Naive B cell (primary cell): ENCODE measurements at regions not wholly inside any gene's neighbourhood (a gene's known extent, or its start where the extent isn't known, plus 50 kb on each side); places are given as distances from the start of the nearest gene placed in this dataset.

Experiments
- ATAC-seq, 2 donors: fragments of 150-1000 bp; cut with Tn5 transposase; 2 replicates each; pipeline ENCODE4 v1.10.0; 2021; ENCODE audit warnings: low read depth in 2 of 2, mild to moderate bottlenecking in 2 of 2, moderate library complexity in 2 of 2
- DNase-seq: peaks from one replicate; pipeline ENCODE4 v3.0.0; 2022
- H3K27ac Mint-ChIP-seq, 6 donors: one replicate each; pipeline ENCODE4 v1.8.0; 2020 to 2022; ENCODE audit warnings: mild to moderate bottlenecking in 6 of 6, mixed read lengths in 6 of 6, moderate library complexity in 5 of 6, inconsistent platforms in 2 of 6
- H3K27me3 Mint-ChIP-seq, 3 donors: one replicate each; pipeline ENCODE4 v1.8.0; 2021 to 2022; ENCODE audit warnings: mixed read lengths in 3 of 3, mild to moderate bottlenecking in 1 of 3
- H3K36me3 Mint-ChIP-seq, 2 donors: one replicate each; pipeline ENCODE4 v1.8.0; 2020 to 2022; ENCODE audit warnings: mixed read lengths in 2 of 2, inconsistent platforms in 1 of 2, mild to moderate bottlenecking in 1 of 2
- H3K4me1 Mint-ChIP-seq, 3 donors: one replicate each; pipeline ENCODE4 v1.8.0; 2020 to 2022; ENCODE audit warnings: mixed read lengths in 3 of 3, inconsistent platforms in 1 of 3, mild to moderate bottlenecking in 1 of 3, moderate library complexity in 1 of 3
- H3K4me3 Mint-ChIP-seq, 8 donors: one replicate each; pipeline ENCODE4 v1.8.0; 2020 to 2022; ENCODE audit warnings: mild to moderate bottlenecking in 8 of 8, mixed read lengths in 8 of 8, moderate library complexity in 8 of 8, inconsistent platforms in 2 of 8
- H3K9me3 Mint-ChIP-seq, 7 donors: one replicate each; pipeline ENCODE4 v1.8.0; 2020 to 2022; ENCODE audit warnings: mixed read lengths in 7 of 7, mild to moderate bottlenecking in 5 of 7, inconsistent platforms in 2 of 7, moderate library complexity in 1 of 7

DNA sequence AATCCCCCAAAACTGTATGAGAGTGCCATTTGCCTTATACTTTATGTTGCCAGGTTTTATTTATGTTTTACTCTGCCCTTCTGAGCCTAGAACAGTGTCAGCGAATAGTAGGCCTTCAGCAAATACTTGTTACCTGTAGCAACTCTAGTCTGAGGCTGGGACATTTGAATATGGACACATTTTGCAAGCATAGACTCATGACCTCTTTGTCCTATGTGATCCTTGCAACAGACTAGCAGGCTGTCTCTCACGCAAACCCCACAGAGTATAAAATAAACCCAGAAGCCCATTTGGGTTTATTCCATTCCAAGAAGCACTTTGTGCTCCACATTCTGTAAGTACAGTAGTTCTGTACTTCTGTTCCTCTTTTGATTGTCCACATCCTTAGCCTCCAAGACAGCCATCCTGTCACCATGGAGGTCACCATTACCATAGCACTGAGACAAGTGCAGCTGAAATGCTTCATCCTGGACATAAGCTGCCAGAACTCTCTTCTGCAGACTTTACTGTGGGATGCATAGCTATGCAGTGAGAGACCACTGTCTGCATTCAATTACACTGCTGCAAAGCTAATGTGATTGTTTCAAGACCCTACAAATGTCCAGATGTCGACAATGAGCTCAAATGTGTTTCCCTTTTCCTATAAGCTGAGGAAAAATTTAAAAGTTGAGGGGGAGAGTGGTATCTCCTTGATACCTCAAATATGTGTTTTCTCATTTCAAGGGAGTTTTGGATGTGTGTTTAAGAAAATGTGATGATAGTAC lies 425.7 kb downstream of the PID1 start:
- Mint-ChIP-seq H3K4me3 (no peak overlapping the region), H3K27me3 (no peaks in the 10 kb centered on the region), H3K27ac (no peak overlapping the region), H3K36me3 (no peaks in the 10 kb centered on the region), H3K9me3 (peaks cover 0 to 6% (median 0%) of the 10 kb centered on the region in 7 donors), H3K4me1 (no peaks in the 10 kb centered on the region)
- no peak for ATAC-seq
- no peak for DNase-seq

DNA sequence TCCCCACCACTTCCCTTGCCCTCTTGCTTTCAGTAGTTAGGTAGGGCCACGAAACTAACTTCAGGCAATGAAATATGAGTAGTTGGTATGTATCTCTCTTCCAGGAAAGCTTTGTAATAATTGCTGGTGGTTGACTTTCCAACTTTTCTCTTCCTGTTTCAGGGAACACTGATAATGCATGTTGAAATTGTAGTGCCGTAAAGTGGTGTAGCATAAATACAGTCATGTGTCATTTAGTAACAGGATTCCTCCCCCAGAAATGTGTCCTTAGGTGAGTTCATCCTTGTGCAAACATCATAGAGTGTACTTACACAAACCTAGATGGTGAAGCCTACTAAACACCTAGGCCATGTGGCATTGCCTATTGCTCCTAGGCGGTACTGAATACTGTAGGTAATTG lies 429.2 kb downstream of the PID1 start:
- Mint-ChIP-seq H3K4me1 (no peaks in the 10 kb centered on the region), H3K4me3 (no peak overlapping the region), H3K9me3 (peaks cover 0 to 11% (median 4%) of the 10 kb centered on the region in 7 donors), H3K36me3 (no peaks in the 10 kb centered on the region), H3K27me3 (no peaks in the 10 kb centered on the region), H3K27ac (no peak overlapping the region)
- no peak for DNase-seq
- no peak for ATAC-seq

- H3K27ac Mint-ChIP-seq, result no peak overlapping the region
- H3K4me3 Mint-ChIP-seq, result no peak overlapping the region
- H3K9me3 Mint-ChIP-seq, result peaks cover 0 to 11% (median 4%) of the 10 kb centered on the region in 7 donors
- no peak for ATAC-seq
- DNase-seq, result no peak
- no peaks in the 10 kb centered on the region for H3K27me3 Mint-ChIP-seq
- no peaks in the 10 kb centered on the region for H3K36me3 Mint-ChIP-seq
- H3K4me1 Mint-ChIP-seq, result no peaks in the 10 kb centered on the region
Measured at GRCh38 chr2:228841475-228841874, 429.6 kb downstream of the PID1 start.

DNA sequence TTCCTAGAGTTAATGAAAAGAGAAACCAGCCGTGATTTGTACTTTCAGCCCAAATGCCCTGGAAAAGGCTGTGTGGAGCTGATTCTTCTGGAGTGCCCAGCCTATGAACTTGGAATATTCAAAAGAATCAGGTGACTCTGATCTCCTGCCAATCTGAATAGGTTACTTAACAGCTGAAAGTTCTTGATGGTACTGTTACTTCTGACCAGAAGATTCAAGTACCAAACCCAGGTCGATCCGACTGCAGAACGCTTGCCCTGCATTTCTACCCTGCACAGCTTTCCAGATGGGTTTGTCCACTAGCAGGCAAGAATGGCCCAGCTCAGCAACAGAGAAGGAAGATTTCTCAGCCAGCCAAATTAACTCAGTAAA lies 430.4 kb downstream of the PID1 start:
- Mint-ChIP-seq H3K27me3 (no peaks in the 10 kb centered on the region), H3K36me3 (no peaks in the 10 kb centered on the region), H3K4me3 (no peak overlapping the region), H3K4me1 (no peaks in the 10 kb centered on the region), H3K9me3 (peaks cover 0 to 11% (median 7%) of the 10 kb centered on the region in 7 donors), H3K27ac (no peak overlapping the region)
- ATAC-seq, result no peak
- no peak for DNase-seq

DNA sequence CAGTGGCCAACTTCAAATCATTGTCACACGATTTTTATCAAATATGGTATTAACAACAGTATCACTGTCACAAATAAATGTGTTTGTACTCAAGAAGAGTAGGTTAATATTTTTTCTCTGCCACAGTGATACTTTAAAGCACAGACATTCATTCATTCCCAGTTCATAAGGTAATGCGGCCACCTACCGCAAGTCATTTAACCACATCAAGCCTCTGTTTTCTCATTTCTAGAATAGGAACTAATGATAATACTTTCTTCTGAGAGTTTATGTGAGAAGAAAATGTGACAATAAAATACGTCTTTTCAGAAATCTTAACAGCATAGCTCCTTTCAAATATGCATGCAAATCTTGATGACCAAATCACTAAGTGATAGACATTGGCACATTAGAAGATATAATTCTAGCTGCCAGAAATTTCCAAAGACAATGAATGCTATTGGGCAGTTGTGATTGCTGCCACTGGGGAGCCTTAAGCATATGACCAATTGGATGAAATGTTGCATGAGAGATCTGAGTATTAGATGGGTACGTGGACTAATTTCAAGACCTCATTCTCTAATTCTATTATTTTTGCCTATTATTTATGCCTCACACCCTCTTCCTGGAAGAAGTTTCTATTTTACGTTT lies 430.9 kb downstream of the PID1 start:
- Mint-ChIP-seq H3K9me3 (peaks cover 0 to 11% (median 7%) of the 10 kb centered on the region in 7 donors), H3K4me1 (no peaks in the 10 kb centered on the region), H3K36me3 (no peaks in the 10 kb centered on the region), H3K27ac (no peak overlapping the region), H3K27me3 (no peaks in the 10 kb centered on the region), H3K4me3 (no peak overlapping the region)
- DNase-seq, result no peak
- ATAC-seq, result no peak

GRCh38 chr2:228839421-228839876 lies 431.6 kb downstream of the PID1 start:
- H3K27ac Mint-ChIP-seq, result no peak overlapping the region
- H3K9me3 Mint-ChIP-seq, result peaks cover 0 to 12% (median 7%) of the 10 kb centered on the region in 7 donors
- no peaks in the 10 kb centered on the region for H3K27me3 Mint-ChIP-seq
- H3K4me1 Mint-ChIP-seq, result no peaks in the 10 kb centered on the region
- no peak for ATAC-seq
- H3K4me3 Mint-ChIP-seq, result no peak overlapping the region
- no peak for DNase-seq
- H3K36me3 Mint-ChIP-seq, result no peaks in the 10 kb centered on the region

DNA sequence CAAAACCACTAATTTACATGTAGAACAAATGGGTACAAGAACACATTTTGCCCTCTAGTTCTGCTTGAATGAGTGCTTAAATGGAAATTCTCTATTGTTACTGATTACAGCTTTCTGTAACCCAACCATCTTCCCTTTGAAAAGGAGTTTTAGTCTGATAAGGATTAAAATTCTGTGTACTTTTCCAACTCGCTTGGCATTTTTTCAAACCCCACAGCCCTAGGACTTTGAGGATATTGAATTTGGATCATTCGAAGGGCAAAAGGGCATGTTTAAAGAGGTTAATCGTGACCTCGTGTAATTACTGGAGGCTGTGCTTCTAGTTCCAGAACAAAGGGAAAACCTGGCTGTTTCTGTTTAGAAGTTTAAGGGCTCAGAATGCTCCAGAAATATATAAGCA lies 432.3 kb downstream of the PID1 start:
- peaks cover 0 to 12% (median 7%) of the 10 kb centered on the region in 7 donors for H3K9me3 Mint-ChIP-seq
- no peak overlapping the region for H3K27ac Mint-ChIP-seq
- no peak for DNase-seq
- no peaks in the 10 kb centered on the region for H3K27me3 Mint-ChIP-seq
- no peaks in the 10 kb centered on the region for H3K36me3 Mint-ChIP-seq
- no peak overlapping the region for H3K4me3 Mint-ChIP-seq
- H3K4me1 Mint-ChIP-seq, result no peaks in the 10 kb centered on the region
- no peak for ATAC-seq

DNA sequence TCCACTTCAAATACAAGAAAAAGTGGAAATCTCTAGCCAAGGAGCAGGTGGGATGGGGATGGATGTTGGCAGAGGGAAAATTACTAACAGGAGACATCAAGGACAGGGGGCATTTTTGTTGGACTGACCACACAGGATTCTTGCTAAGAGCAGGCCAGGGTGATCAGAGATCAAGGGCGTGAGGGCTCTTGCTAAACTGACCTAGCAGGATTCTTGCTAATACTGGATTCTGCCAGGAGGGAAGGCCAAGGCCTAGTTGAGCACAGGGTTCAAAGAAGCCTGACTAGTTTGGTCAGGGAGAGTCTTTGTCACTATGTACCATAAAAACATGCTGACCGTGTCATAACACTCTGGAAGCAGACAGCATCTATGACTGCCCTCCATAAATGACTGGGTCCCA lies 442.7 kb downstream of the PID1 start:
- Mint-ChIP-seq H3K4me3 (no peak overlapping the region), H3K4me1 (no peaks in the 10 kb centered on the region), H3K36me3 (no peaks in the 10 kb centered on the region), H3K9me3 (peaks cover 0 to 19% (median 7%) of the 10 kb centered on the region in 7 donors), H3K27me3 (no peaks in the 10 kb centered on the region), H3K27ac (no peak overlapping the region)
- ATAC-seq (no peak), DNase-seq (no peak)

GRCh38 chr2:228827056-228827700 lies 443.9 kb downstream of the PID1 start:
- H3K4me1 Mint-ChIP-seq, result no peaks in the 10 kb centered on the region
- no peak for ATAC-seq
- peaks cover 0 to 20% (median 7%) of the 10 kb centered on the region in 7 donors for H3K9me3 Mint-ChIP-seq
- H3K27me3 Mint-ChIP-seq, result no peaks in the 10 kb centered on the region
- DNase-seq, result no peak
- no peak overlapping the region for H3K27ac Mint-ChIP-seq
- no peaks in the 10 kb centered on the region for H3K36me3 Mint-ChIP-seq
- no peak overlapping the region for H3K4me3 Mint-ChIP-seq

DNA sequence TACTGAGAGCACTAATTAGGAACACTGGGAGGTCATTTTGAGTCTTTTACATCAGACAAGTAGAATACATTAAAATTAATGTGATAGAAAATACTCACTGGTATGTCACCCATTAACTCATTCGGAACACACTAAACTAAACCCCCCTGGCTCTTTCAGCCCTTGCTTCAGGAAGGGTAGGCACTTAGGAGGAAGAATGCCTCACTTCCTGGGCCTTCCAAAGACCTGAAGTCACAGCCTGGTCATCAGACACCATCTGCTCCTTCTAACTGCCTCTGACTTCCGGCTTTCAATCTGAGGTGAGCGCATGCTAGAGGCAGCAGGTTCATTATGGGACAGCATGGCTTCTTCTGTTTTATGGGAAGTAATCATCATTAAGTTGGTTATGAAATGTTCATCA lies 451.4 kb downstream of the PID1 start:
- Mint-ChIP-seq H3K9me3 (peaks cover 0 to 15% (median 6%) of the 10 kb centered on the region in 7 donors), H3K27me3 (no peaks in the 10 kb centered on the region), H3K4me1 (no peaks in the 10 kb centered on the region), H3K36me3 (no peaks in the 10 kb centered on the region), H3K27ac (no peak overlapping the region), H3K4me3 (no peak overlapping the region)
- DNase-seq (no peak), ATAC-seq (no peak)

- H3K36me3 Mint-ChIP-seq, result no peaks in the 10 kb centered on the region
- no peak for ATAC-seq
- DNase-seq, result no peak
- H3K4me3 Mint-ChIP-seq, result no peak overlapping the region
- H3K4me1 Mint-ChIP-seq, result no peaks in the 10 kb centered on the region
- no peak overlapping the region for H3K27ac Mint-ChIP-seq
- H3K27me3 Mint-ChIP-seq, result no peaks in the 10 kb centered on the region
- H3K9me3 Mint-ChIP-seq, result peaks cover 0 to 6% (median 4%) of the 10 kb centered on the region in 7 donors
Measured at GRCh38 chr2:228802181-228803071, 468.7 kb downstream of the PID1 start.

DNA sequence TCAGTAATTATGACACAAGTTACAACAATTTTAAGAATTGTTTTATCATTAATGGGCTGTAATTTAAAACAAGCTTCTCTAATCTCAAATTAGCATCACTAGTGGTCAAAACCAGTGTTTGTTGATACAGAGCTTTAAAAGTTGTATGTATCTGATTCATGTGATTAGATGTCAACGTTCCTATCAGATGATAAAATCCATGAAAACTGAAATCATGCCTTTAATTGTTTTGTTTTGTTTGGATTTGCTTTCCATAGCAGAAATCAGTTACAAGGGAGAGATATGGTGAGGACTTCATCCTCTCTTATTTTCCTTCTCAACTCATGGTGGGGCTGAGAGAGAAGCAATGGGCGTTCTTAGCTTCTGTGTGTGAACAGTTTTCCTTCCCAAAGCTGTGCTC lies 469.6 kb downstream of the PID1 start:
- ATAC-seq (no peak), DNase-seq (no peak)
- peaks cover 0 to 6% (median 0%) of the 10 kb centered on the region in 7 donors for H3K9me3 Mint-ChIP-seq
- H3K4me3 Mint-ChIP-seq, result no peak overlapping the region
- H3K4me1 Mint-ChIP-seq, result no peaks in the 10 kb centered on the region
- no peaks in the 10 kb centered on the region for H3K27me3 Mint-ChIP-seq
- no peak overlapping the region for H3K27ac Mint-ChIP-seq
- H3K36me3 Mint-ChIP-seq, result no peaks in the 10 kb centered on the region

DNA sequence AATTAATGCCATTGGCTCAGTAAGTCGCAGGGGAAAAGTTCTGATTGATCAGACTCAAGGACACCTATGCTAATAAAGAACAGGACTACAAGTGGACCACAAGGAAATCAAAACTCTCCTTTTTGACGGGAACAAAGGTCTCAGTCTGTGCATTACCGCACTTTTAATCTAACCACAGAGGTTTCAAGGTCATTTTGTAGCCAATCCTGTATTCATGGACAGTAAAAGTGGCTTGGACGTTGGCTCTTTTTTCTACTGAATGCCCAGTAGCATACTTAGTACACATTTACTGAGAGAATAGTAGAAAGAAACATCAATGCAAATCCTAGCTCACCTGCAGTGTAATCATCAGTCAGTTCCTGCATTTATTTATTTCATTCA lies 471.9 kb downstream of the PID1 start:
- Mint-ChIP-seq H3K4me3 (no peak overlapping the region), H3K4me1 (no peaks in the 10 kb centered on the region)

More for the DNA sequence above, 471.9 kb downstream of the PID1 start:
- no peak for ATAC-seq
- no peak overlapping the region for H3K27ac Mint-ChIP-seq
- H3K36me3 Mint-ChIP-seq, result no peaks in the 10 kb centered on the region
- DNase-seq, result no peak
- no peaks in the 10 kb centered on the region for H3K27me3 Mint-ChIP-seq
- H3K9me3 Mint-ChIP-seq, result peaks cover 0 to 6% (median 0%) of the 10 kb centered on the region in 7 donors
